ENCODE measurements at regions not wholly inside any gene's neighbourhood (a gene's known extent, or its start where the extent isn't known, plus 50 kb on each side); places are given as distances from the start of the nearest gene placed in this dataset.

DNA sequence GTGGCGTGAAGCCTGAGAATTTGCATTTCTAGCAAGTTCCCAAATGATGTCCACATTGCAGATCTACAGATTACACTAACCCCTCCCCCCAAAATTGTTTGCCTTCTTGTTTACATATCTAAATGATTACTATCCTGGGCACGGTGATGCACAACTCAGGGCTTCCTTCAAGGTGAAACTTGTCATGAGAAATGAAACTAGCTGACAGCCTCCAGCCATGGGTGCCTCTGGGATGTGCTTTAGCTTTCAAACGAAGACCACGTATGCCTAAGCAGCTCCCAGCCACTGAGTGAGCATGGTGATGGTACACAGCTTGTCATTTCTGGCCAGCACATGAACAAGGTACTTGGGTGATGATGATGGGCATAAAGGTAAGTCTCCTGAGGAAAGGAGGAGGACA lies 464.8 kb upstream of the DDX18 start:
- no peak for TF ChIP-seq POLR2A (IDR thresholded peaks at IDR 0.05)
- H3K27me3 ChIP-seq, result no peaks in the 10 kb centered on the region
- H3K27ac ChIP-seq, result no peak overlapping the region
- WGBS, 2 donors, result 81 to 92% methylated on average over 4 of the region's 4 CpGs
- DNase-seq, result no peak
- H3K36me3 ChIP-seq (ENCODE audit: low read depth, missing control alignments), result no peaks in the 10 kb centered on the region
- no peaks in the 10 kb centered on the region for H3K9me3 ChIP-seq
- no peak overlapping the region for H3K4me3 ChIP-seq
- intact Hi-C loops (cut with DNase I; ENCODE audit: low total_unique reads), result no loop called here
- no peaks in the 10 kb centered on the region for H3K4me1 ChIP-seq

DNA sequence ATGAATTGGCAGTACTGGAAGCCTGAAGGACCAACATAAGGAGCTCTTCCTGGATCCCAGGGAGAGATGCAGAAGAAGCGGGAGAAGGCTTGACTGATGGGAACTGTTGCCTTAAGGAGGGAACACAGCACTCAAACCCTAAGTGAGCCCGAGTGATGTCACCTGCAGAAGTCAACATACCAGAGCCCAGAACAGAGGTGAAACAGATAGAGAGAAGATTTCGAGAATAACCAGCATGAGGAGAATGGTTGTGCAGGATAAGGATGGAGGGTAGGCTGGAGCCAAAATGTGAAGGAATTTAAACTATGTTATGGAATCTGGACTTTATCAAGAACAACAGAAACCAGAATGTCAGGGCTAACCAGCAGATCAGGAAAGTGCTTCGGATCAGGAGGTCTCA lies 463.1 kb upstream of the DDX18 start:
- WGBS, 2 donors, result 76 to 79% methylated on average over 4 of the region's 4 CpGs
- no peak overlapping the region for H3K4me3 ChIP-seq

DNA sequence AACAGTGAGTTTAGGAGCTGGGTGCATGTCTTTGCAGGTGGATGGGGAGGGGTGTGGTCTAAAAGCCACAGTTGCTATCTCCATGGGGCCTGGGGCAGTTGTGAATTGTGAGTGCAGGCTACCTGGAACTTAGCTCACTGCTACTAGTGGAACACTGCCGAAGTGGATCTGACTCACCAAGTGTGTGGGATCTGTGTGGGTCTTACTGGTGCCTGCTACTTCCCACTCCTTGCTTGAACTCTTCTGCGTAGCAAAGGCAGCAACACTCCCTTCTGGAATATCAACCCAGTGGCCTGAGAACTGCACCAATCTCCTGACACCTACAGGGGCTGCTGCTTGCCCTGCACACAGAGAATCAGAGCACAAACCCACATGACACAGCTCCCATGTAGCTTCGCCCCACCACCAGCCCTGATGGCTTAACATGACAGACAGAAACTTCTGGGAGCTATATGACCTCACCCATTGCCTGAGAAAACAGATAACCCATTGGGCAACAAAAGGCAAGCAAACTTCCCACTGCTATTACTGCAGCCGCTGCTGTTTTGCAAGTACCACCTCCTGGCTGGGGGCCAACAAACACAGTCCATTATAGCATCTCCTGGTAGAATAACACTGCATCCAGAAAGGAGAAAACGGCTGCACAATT lies 455.1 kb upstream of the DDX18 start:
- Histone ChIP-seq H3K36me3 (ENCODE audit: low read depth, missing control alignments) (no peaks in the 10 kb centered on the region), H3K9me3 (no peaks in the 10 kb centered on the region), H3K27ac (no peak overlapping the region), H3K27me3 (no peaks in the 10 kb centered on the region), H3K4me3 (no peak overlapping the region), H3K4me1 (no peaks in the 10 kb centered on the region)
- no peak for DNase-seq
- 58 to 80% methylated on average over 4 to 5 of the region's 5 CpGs for WGBS, 2 donors
- TF ChIP-seq, protein P1, sequence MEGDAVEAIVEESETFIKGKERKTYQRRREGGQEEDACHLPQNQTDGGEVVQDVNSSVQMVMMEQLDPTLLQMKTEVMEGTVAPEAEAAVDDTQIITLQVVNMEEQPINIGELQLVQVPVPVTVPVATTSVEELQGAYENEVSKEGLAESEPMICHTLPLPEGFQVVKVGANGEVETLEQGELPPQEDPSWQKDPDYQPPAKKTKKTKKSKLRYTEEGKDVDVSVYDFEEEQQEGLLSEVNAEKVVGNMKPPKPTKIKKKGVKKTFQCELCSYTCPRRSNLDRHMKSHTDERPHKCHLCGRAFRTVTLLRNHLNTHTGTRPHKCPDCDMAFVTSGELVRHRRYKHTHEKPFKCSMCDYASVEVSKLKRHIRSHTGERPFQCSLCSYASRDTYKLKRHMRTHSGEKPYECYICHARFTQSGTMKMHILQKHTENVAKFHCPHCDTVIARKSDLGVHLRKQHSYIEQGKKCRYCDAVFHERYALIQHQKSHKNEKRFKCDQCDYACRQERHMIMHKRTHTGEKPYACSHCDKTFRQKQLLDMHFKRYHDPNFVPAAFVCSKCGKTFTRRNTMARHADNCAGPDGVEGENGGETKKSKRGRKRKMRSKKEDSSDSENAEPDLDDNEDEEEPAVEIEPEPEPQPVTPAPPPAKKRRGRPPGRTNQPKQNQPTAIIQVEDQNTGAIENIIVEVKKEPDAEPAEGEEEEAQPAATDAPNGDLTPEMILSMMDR (IDR thresholded peaks at IDR 0.05), result no peak
- TF ChIP-seq POLR2A (IDR thresholded peaks at IDR 0.05), result no peak
- intact Hi-C loops (cut with DNase I; ENCODE audit: low total_unique reads), result no loop called here

More for the DNA sequence above, 463.1 kb upstream of the DDX18 start:
- Histone ChIP-seq H3K27me3 (no peaks in the 10 kb centered on the region), H3K4me1 (no peaks in the 10 kb centered on the region), H3K36me3 (ENCODE audit: low read depth, missing control alignments) (no peaks in the 10 kb centered on the region), H3K9me3 (no peaks in the 10 kb centered on the region), H3K27ac (no peak overlapping the region)
- DNase-seq, result no peak
- intact Hi-C loops (cut with DNase I; ENCODE audit: low total_unique reads), result no loop called here
- TF ChIP-seq, protein P1 (IDR thresholded peaks at IDR 0.05), result no peak
- TF ChIP-seq POLR2A (IDR thresholded peaks at IDR 0.05), result no peak

DNA sequence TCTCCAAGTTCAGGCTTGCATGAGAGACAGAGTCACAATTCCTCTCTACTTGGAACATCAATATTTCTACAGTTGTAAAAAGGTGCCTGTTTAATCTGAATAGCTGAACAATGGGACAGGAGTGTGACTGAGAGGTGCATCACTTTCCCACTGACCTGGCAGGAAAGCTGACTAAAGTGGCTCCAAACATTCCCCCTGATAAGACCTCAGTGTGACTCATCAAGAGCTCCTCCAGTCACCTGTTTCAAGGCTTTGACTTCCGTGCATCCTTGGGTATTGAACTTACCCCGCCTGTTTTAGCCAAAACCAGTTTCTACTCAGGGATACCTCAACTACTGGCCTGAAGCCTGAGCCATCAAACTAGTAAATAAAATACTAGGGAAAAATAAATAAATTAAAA lies 453.9 kb upstream of the DDX18 start:
- intact Hi-C loops (cut with DNase I; ENCODE audit: low total_unique reads), result no loop called here
- Histone ChIP-seq H3K4me3 (no peak overlapping the region), H3K4me1 (no peaks in the 10 kb centered on the region), H3K36me3 (ENCODE audit: low read depth, missing control alignments) (no peaks in the 10 kb centered on the region), H3K27me3 (no peaks in the 10 kb centered on the region), H3K9me3 (no peaks in the 10 kb centered on the region), H3K27ac (no peak overlapping the region)
- TF ChIP-seq, protein P1 (IDR thresholded peaks at IDR 0.05), result no peak
- TF ChIP-seq POLR2A (IDR thresholded peaks at IDR 0.05), result no peak
- no peak for DNase-seq
- 91% methylated on average over 2 of the region's 2 CpGs for WGBS, 2 donors

DNA sequence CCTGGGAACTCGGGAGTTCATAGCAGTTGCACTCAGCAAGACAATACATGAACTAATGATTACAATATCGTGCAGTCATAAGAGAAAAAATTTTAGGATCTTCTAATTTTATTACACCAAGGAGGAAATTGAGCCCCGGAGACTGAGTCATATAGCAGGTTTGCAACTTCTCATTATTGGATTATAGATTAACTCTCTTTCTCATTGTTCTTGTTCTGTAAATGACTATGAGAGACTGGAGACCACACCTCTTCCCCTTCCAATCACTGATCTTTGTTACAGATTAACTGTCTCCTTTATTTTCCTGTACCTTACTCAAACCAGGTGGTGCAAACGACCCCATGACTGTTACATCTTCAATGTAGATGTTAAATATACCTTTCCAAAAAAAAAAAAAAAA lies 435.8 kb upstream of the DDX18 start:
- no peaks in the 10 kb centered on the region for H3K36me3 ChIP-seq (ENCODE audit: low read depth, missing control alignments)
- no peaks in the 10 kb centered on the region for H3K4me1 ChIP-seq
- no peak for TF ChIP-seq POLR2A (IDR thresholded peaks at IDR 0.05)
- TF ChIP-seq, protein P1 (IDR thresholded peaks at IDR 0.05), result no peak
- no peaks in the 10 kb centered on the region for H3K9me3 ChIP-seq
- H3K4me3 ChIP-seq, result no peak overlapping the region
- intact Hi-C loops (cut with DNase I; ENCODE audit: low total_unique reads), result no loop called here
- no peak for DNase-seq
- H3K27me3 ChIP-seq, result no peaks in the 10 kb centered on the region
- H3K27ac ChIP-seq, result no peak overlapping the region
- 76 to 80% methylated on average over 4 of the region's 4 CpGs for WGBS, 2 donors
